GM19328 (cell line): ENCODE measurements at regions not wholly inside any gene's neighbourhood (a gene's known extent, or its start where the extent isn't known, plus 50 kb on each side); places are given as distances from the start of the nearest gene placed in this dataset.
A peak's percentile ranks its signal among the peaks of the same experiment; 100 is the strongest.
"Not testable (repeated sequence)": the region's sequence is repeated elsewhere in the genome, so short reads cannot be mapped to it uniquely, and the experiment has no call there.

Experiments used
- ATAC-seq: cut with Tn5 transposase; IDR thresholded peaks from one replicate; pipeline ENCODE4 v1.9.1; 2021; ENCODE audit warnings: mild to moderate bottlenecking, moderate library complexity; ENCODE audit not compliant: unreplicated experiment

GRCh38 chr17:445839-446238 is 93.2 kb upstream of the RPH3AL start, which contains the start of gene RFLNB:
RFLNB (minus strand) TSS chr17:445939.
- ATAC-seq = not testable (repeated sequence)

DNA sequence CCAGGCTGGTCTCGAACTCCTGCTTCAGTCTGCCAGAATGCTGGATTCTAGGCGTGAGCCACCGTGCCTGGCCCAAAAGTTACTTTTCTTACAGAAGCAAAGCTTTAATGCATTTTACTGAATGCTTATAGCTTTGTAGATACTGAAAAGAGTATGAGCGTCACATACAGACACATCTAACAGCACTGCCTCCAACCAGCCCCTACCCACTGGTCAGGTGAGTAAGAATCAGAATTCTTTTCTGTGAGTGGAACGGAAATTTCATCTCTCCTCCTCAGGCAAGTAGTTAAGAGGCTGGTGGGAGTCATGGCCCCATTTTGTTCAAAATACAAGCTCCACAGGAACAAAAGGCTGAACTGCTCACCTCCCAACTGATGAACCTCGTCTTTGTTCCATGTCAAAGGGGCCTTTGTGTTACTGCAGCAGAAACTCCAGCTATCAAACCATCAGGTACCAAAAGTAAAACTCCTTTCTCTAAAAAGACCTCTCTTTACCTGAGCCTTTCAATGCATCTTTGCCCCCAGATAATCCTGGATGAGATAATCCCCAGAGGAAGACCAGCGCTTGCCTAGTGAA is 92.4 kb upstream of the RPH3AL start:
- no peak for ATAC-seq

- ATAC-seq = no peak
These were observed 90.5 kb upstream of the RPH3AL start for GRCh38 chr17:443109-443508.

GRCh38 chr17:441155-441950 is 88.7 kb upstream of the RPH3AL start:
- no peak for ATAC-seq

GRCh38 chr17:438191-438590 is 85.6 kb upstream of the RPH3AL start:
- no peak for ATAC-seq

- ATAC-seq = no peak
These were observed 84.9 kb upstream of the RPH3AL start for GRCh38 chr17:437545-437944.

- no peak for ATAC-seq
These were observed 84.0 kb upstream of the RPH3AL start for GRCh38 chr17:436571-436970.

GRCh38 chr17:432471-432870 is 79.9 kb upstream of the RPH3AL start:
- ATAC-seq = not testable (repeated sequence)

DNA sequence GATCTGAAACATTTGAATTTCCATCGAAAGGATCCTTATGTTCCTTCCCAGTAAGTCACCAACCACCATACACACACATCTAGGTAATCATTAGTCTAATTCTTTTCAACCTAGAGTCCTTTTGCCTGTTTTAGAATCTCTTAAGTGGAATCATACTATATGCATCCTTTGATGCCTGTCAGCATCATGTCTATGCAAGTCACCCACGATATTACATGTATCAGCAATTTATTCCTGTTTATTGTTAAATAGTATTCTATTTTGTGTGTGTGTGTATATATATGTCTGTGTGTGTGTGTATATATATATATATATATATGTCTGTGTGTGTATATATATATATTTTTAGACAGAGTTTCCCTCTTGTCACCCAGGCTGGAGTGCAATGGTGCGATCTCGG is 78.9 kb upstream of the RPH3AL start:
- no peak for ATAC-seq

- ATAC-seq = no peak
These were observed 77.0 kb upstream of the RPH3AL start for GRCh38 chr17:429589-429988.

DNA sequence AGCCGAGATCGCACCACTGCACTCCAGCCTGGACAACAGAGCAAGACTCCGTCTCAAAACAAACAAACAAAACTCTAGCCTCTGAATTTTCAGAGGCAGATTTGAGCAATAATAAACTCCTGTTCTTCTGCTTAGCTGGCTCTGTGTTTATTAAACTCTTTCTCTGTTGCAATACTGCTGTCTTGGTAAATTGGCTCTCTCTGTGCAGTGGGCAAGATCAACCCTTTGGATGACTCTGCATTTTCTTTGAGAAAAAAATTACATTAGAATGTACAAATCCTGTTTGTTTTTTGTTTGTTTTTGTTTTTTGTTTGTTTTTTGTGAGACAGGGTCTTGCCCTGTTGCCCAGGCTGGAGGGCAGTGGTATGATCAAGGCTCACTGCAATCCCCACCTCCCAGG is 75.8 kb upstream of the RPH3AL start:
- ATAC-seq = no peak

GRCh38 chr17:427891-428290 is 75.3 kb upstream of the RPH3AL start:
- ATAC-seq = no peak

GRCh38 chr17:427327-427726 is 74.7 kb upstream of the RPH3AL start:
- ATAC-seq = no peak

- ATAC-seq = no peak
These were observed 69.8 kb upstream of the RPH3AL start for GRCh38 chr17:422196-422930.

DNA sequence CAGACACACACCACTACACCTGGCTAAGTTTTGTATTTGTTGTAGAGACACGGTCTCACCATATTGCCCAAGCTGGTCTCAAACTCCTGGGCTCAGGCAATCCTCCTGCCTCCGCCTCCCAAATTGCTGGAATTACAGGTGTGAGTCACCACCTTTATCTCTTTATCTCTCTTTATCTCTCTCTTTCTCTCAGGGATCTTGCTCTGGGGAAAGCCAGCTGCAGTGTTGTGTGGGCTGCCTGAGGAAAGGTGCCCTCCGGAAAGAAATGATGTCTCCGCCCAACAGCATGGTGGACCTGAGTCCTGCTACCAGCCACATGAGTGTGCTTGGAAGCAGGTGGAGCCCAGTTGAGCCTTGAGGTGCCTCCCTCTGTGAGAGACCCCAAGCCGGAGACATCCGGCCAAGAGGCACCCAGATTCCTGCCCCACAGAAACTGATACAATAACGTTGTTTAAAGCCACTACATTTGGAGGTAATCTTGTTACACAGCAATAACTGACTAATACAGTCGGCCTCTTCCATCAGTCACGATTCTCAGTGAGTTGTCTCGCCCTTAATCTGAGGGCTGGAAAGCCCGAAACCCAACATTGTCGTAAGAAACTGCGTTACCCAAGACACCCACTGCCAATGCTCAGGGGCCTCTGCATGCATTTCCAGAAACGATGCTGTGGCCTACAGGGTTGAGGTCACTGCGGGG is 68.0 kb upstream of the RPH3AL start:
- no peak for ATAC-seq

DNA sequence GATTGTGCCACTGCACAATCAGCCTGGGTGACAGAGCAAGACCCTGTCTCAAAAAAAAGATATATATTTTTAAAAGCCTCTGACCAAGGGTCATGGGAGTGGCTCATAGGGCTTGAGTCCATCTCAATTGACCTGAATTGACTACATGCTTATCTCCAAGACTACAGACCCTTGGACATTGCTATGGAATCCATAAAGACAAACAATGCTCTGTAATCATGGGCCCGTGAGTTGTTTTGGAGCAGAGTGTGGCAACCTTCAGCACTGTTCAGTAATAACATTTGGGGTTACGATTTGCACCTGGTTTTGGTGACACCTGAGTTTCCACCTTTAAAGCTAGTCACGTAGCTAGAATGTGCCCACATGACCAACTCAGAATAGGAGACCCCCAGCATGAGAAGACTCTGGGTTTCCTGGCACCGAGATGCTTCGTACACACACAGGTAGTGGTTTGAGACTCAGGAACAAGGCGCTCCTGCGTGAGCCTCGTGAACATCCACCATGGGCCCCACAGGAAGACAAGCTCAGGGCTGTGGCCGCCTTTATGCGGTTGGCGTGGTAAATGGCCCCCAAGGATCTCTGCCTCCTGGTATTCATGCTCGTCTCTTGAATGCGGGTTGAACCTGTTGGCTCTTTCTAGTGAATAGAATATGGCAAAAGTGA is 66.6 kb upstream of the RPH3AL start:
- no peak for ATAC-seq

GRCh38 chr17:418421-418751 is 65.8 kb upstream of the RPH3AL start:
- ATAC-seq = no peak

DNA sequence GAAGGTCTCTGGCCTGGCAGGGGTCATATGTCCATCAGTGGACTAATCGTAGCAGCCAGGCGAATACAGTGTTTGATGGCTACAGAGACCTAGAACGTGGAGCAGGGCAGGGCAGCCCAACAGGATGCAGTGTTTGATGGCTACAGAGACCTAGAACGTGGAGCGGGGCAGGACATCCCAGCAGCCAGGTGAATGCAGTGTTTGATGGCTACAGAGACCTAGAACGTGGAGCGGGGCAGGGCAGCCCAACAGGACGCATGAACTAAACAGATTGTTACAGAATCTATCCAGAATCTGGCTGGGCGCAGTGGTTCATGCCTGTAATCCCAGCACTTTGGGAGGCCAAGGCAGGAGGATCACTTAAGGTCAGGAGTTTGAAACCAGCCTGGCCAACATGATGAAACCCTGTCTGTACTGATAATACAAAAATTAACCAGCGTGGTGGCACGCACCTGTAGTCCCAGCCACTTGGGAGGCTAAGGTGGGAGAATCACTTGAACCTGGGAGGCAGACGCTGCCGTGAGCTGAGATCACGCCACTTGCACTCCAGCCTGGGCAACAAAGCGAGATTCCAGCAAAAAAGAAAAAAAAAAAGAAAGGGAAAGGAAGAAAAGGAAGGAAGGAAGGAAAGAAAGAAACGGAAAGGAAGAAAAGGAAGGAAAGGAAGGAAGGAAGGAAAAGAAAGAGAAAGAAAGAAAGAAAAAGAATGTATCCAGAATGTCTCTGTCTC is 65.2 kb upstream of the RPH3AL start:
- ATAC-seq = no peak

DNA sequence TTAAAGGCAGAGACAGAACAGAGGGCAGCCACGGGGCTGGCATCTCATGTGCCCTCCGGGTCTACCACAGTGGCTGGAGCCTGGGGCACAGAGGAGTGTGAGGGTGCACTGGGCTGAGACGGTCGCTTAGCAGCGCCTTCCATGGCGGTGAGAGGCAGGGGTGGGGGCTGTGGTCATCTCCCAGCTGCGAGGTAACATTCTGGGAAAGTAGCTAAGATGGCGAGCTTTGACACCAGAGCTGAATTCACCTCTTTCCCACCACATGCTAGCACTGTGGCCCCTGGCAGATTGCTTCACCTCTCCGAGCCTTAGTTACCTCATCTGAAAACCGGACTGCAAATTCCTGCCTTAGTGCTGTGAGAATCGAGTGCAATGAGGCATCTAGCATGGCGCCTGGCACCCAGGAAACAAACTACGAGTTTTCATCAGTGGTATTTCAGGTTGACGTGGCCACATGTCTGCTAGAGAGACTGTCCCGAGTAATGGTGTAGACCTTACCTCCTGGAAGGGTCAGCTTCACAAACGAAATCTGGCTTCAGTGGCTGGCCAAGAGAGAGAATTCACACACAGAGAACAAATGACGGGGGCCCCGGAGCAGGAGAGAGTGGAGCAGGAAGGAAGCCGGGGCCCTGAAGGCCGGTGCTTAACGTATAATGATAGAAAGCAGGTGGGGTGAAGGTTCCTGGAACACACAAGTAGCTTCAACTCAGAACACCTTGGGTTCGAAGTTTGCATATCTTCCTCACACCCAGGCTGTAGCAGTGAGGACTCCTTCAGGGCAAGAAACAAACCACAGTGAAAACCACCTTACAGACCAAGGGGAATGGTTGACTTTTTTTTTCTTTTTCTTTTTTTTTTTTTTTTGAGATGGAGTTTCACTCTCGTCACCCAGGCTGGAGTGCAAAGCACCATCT is 63.9 kb upstream of the RPH3AL start:
- peak; percentile 79 for ATAC-seq
